ENCODE measurements at regions not wholly inside any gene's neighbourhood (a gene's known extent, or its start where the extent isn't known, plus 50 kb on each side); places are given as distances from the start of the nearest gene placed in this dataset.

DNA sequence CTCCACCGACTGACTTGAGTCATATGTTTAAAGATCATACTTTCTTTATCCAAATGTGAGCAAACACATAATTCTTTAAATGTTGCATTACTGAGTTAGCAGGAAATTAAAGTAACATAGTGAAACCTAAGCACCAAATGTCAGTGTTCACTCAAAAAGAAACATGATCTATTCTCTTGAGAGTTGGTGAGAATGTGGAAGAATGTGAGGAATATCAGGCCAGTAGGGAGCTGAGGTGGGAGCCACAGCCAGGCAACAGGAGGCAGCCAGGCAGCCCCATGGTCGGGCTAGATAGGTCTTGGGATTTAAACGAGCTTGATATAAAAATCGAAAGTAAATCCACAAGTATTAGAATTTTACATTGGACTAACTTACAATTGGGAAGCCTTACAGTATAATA is 198.1 kb upstream of the SH3BP4 start:
- TF ChIP-seq, protein P1, sequence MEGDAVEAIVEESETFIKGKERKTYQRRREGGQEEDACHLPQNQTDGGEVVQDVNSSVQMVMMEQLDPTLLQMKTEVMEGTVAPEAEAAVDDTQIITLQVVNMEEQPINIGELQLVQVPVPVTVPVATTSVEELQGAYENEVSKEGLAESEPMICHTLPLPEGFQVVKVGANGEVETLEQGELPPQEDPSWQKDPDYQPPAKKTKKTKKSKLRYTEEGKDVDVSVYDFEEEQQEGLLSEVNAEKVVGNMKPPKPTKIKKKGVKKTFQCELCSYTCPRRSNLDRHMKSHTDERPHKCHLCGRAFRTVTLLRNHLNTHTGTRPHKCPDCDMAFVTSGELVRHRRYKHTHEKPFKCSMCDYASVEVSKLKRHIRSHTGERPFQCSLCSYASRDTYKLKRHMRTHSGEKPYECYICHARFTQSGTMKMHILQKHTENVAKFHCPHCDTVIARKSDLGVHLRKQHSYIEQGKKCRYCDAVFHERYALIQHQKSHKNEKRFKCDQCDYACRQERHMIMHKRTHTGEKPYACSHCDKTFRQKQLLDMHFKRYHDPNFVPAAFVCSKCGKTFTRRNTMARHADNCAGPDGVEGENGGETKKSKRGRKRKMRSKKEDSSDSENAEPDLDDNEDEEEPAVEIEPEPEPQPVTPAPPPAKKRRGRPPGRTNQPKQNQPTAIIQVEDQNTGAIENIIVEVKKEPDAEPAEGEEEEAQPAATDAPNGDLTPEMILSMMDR (conservative IDR thresholded peaks at IDR 0.05; ENCODE audit: low read depth, low read length) = no peak
- no peak for TF ChIP-seq EZH2 (IDR thresholded peaks at IDR 0.05; ENCODE audit: low read length, unreplicated experiment)
